Activated naive CD4-positive, alpha-beta T cell treated with Interleukin-2 at 50 U/mL for 16 hours (primary cell): ENCODE measurements at regions not wholly inside any gene's neighbourhood (a gene's known extent, or its start where the extent isn't known, plus 50 kb on each side); places are given as distances from the start of the nearest gene placed in this dataset.
A peak's percentile ranks its signal among the peaks of the same experiment; 100 is the strongest.
"Not testable (repeated sequence)": the region's sequence is repeated elsewhere in the genome, so short reads cannot be mapped to it uniquely, and the experiment has no call there.

Experiments
- DNase-seq: peaks from one replicate; pipeline ENCODE4 v3.0.0-alpha.2; 2020

- DNase-seq, result no peak
These were observed 54.9 kb upstream of the ZBTB18 start for GRCh38 chr1:243996223-243996622.

GRCh38 chr1:243991650-243992049 lies 59.4 kb upstream of the ZBTB18 start:
- no peak for DNase-seq

- no peak for DNase-seq
These were observed 66.3 kb upstream of the ZBTB18 start for GRCh38 chr1:243984788-243985187.

GRCh38 chr1:243982447-243983018 lies 68.5 kb upstream of the ZBTB18 start:
- no peak for DNase-seq

GRCh38 chr1:243980471-243980870 lies 70.6 kb upstream of the ZBTB18 start:
- no peak for DNase-seq

GRCh38 chr1:243980071-243980470 lies 71.0 kb upstream of the ZBTB18 start:
- DNase-seq, result no peak

GRCh38 chr1:243979396-243979795 lies 71.7 kb upstream of the ZBTB18 start:
- no peak for DNase-seq

GRCh38 chr1:243977094-243977493 lies 74.0 kb upstream of the ZBTB18 start:
- DNase-seq, result no peak

- no peak for DNase-seq
These were observed 76.4 kb upstream of the ZBTB18 start for GRCh38 chr1:243974451-243975292.

GRCh38 chr1:243973169-243973568 lies 77.9 kb upstream of the ZBTB18 start:
- no peak for DNase-seq

- no peak for DNase-seq
These were observed 81.0 kb upstream of the ZBTB18 start for GRCh38 chr1:243970077-243970476.

GRCh38 chr1:243968413-243968812 lies 82.7 kb upstream of the ZBTB18 start:
- DNase-seq, result no peak

GRCh38 chr1:243964915-243965314 lies 86.2 kb upstream of the ZBTB18 start:
- no peak for DNase-seq

- no peak for DNase-seq
These were observed 87.5 kb upstream of the ZBTB18 start for GRCh38 chr1:243963571-243963970.

- no peak for DNase-seq
These were observed 88.5 kb upstream of the ZBTB18 start for GRCh38 chr1:243962541-243962940.

- no peak for DNase-seq
These were observed 91.1 kb upstream of the ZBTB18 start for GRCh38 chr1:243959998-243960397.

GRCh38 chr1:243957141-243957540 lies 93.9 kb upstream of the ZBTB18 start:
- DNase-seq, result no peak

GRCh38 chr1:243956450-243956849 lies 94.6 kb upstream of the ZBTB18 start:
- DNase-seq, result no peak

GRCh38 chr1:243951207-243951606 lies 99.9 kb upstream of the ZBTB18 start:
- not testable (repeated sequence) for DNase-seq

- no peak for DNase-seq
These were observed 100.1 kb upstream of the AKT3 start for GRCh38 chr1:243950166-243950565.

GRCh38 chr1:243946946-243947345 lies 96.9 kb upstream of the AKT3 start:
- peak; percentile 34 for DNase-seq

GRCh38 chr1:243946253-243946652 lies 96.2 kb upstream of the AKT3 start:
- no peak for DNase-seq

- no peak for DNase-seq
These were observed 95.7 kb upstream of the AKT3 start for GRCh38 chr1:243945727-243946126.

- DNase-seq, result no peak
These were observed 94.6 kb upstream of the AKT3 start for GRCh38 chr1:243944429-243945160.
